ENCODE measurements at regions not wholly inside any gene's neighbourhood (a gene's known extent, or its start where the extent isn't known, plus 50 kb on each side); places are given as distances from the start of the nearest gene placed in this dataset.

GRCh38 chrX:46382595-46382994 lies 162.6 kb downstream of the ZNF674 start:
- Histone ChIP-seq H3K56ac (ENCODE audit: extremely low read depth, insufficient read depth, low read length) (no peak overlapping the region), H2BK120ac (ENCODE audit: low read depth, low read length) (no peak overlapping the region), H3K23ac (ENCODE audit: low read depth, low read length) (no peak overlapping the region), H3K36me3 (ENCODE audit: control insufficient read depth, insufficient read depth, low read length) (no peaks in the 10 kb centered on the region), H4K20me1 (ENCODE audit: insufficient read depth, low read length) (no peaks in the 10 kb centered on the region), H3K79me1 (ENCODE audit: low read depth in 1 of 2, low read length in 2 of 2) (no peaks in the 10 kb centered on the region), H3K4me1 (ENCODE audit: control insufficient read depth, insufficient read depth, low read length) (no peaks in the 10 kb centered on the region), H4K91ac (ENCODE audit: insufficient read depth, low read depth, low read length) (no peak overlapping the region), H2AK5ac (ENCODE audit: low read depth, low read length) (no peak overlapping the region), H3K27me3 (ENCODE audit: control insufficient read depth, insufficient read depth, low read length) (no peaks in the 10 kb centered on the region), H4K8ac (ENCODE audit: low read depth in 2 of 2, low read length in 2 of 2) (no peak overlapping the region), H2BK15ac (ENCODE audit: low read depth, low read length) (no peak overlapping the region), H2BK20ac (ENCODE audit: low read depth, low read length) (no peak overlapping the region), H2AFZ (replicated peaks; ENCODE audit: low read length, poor library complexity) (no peak overlapping the region), H3K18ac (ENCODE audit: low read depth, low read length) (no peak overlapping the region), H3K4me3 (ENCODE audit: insufficient read depth, low read depth, low read length) (no peak overlapping the region), H3K14ac (replicated peaks; ENCODE audit: low read depth, low read length) (no peak overlapping the region), H3K27ac (ENCODE audit: insufficient read depth, low read length) (no peak overlapping the region), H3K9me1 (ENCODE audit: insufficient read depth, low read length) (no peaks in the 10 kb centered on the region), H2BK5ac (ENCODE audit: low read depth, low read length, poor library complexity, severe bottlenecking) (no peak overlapping the region), H4K5ac (ENCODE audit: low read depth, low read length) (no peak overlapping the region), H3K4me2 (ENCODE audit: low read depth, low read length) (no peak overlapping the region), H3K9ac (ENCODE audit: low read depth, low read length) (no peak overlapping the region), H2AK9ac (replicated peaks; ENCODE audit: low read depth, low read length, poor library complexity) (no peak overlapping the region), H3K9me3 (ENCODE audit: control insufficient read depth, insufficient read depth, low read length) (no peaks in the 10 kb centered on the region), H3K4ac (ENCODE audit: low read depth, low read length) (no peak overlapping the region)
- in situ Hi-C loops (cut with MboI; ENCODE audit: low sequenced_read_pairs): loop anchor here (10.0 kb wide), 1 partner anchor 538 kb away; no protein-coding TSS in a partner anchor
- intact Hi-C loops (cut with micrococcal nuclease): no loop called here
- DNase-seq: no peak
- dilution Hi-C loops (cut with HindIII; ENCODE audit: low sequenced_read_pairs, unreplicated experiment): no loop called here
- 72% methylated on average over 2 of the region's 2 CpGs; no CpG with 5 or more reads in 1 of the 2 experiments for WGBS, 2 experiments (ENCODE audit: extremely low coverage in 2 of 2, insufficient read length in 1 of 2)
- CTCF ChIA-PET: no interaction called here
- ATAC-seq (ENCODE audit: low read depth): no peak
- TF ChIP-seq MXI1 (IDR thresholded peaks at IDR 0.05; ENCODE audit: borderline replicate concordance, low read depth, low read length) (no peak), SMC3 (IDR thresholded peaks at IDR 0.05; ENCODE audit: low read depth, low read length) (no peak), ELK1 (IDR thresholded peaks at IDR 0.05; ENCODE audit: borderline replicate concordance, low read depth, low read length) (no peak), CEBPB (IDR thresholded peaks at IDR 0.05; ENCODE audit: low read depth, low read length) (no peak), MAZ (IDR thresholded peaks at IDR 0.05; ENCODE audit: borderline replicate concordance, low read depth, low read length) (no peak), NFE2L2 (IDR thresholded peaks at IDR 0.05; ENCODE audit: low read depth, low read length) (no peak), FOS (IDR thresholded peaks at IDR 0.05; ENCODE audit: low read depth, low read length) (no peak)
- POLR2A ChIA-PET (ENCODE audit: unreplicated experiment): no interaction called here
- no TSS peak for BruUV-seq (replicated peaks)

All from IMR-90 (cell line).